ENCODE measurements at regions not wholly inside any gene's neighbourhood (a gene's known extent, or its start where the extent isn't known, plus 50 kb on each side); places are given as distances from the start of the nearest gene placed in this dataset.

DNA sequence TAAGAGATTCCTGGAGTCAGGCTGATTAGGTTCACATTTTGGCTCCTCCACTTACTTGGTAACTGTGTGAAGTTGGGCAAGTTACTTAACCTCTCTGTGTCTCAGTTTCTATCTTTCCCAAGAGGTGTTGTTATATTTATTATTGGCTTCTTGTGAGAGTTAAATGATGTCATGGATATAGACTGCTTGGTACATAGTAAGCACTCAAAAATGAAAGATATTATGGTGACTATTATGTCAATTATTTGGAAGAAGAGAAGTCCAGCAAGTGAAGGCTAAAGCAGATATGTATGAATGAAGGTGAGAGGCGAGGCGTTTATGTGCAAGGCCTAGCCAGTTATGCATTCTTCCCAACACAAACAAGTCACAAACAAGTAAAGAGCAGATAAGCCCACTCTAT, 417.4 kb downstream of the TSN start:
- no peaks in the 10 kb centered on the region for H3K36me3 ChIP-seq (ENCODE audit: control insufficient read depth in 2 of 4, insufficient read depth in 4 of 4, low read length in 3 of 4)
- no peak overlapping the region for H2BK20ac ChIP-seq (ENCODE audit: low read length)
- no peaks in the 10 kb centered on the region for H3K4me1 ChIP-seq (replicated peaks in 1 of 4; ENCODE audit: control insufficient read depth in 3 of 4, insufficient read depth in 4 of 4, low read length in 3 of 4)
- DNase-seq (ENCODE audit: low read depth in 1 of 2, low spot score in 2 of 2) (no peak), FAIRE-seq (no peak)
- H3K14ac ChIP-seq (ENCODE audit: insufficient read length): no peak overlapping the region
- H3K4ac ChIP-seq (replicated peaks; ENCODE audit: insufficient read length, low read depth, low read length): no peak overlapping the region
- no peak overlapping the region; a peak in 1 of 7 replicates for H3K9ac ChIP-seq (replicated peaks in 1 of 4; ENCODE audit: extremely low read depth in 1 of 4, low read depth in 3 of 4, low read length in 3 of 4)
- CTCF ChIA-PET (ENCODE audit: partially characterized antibody): interaction anchor here (1.0 kb wide), 1 partner anchor 19 kb away, joined by 4 read pairs; no protein-coding TSS in a partner anchor
- no peak overlapping the region for H4K5ac ChIP-seq (ENCODE audit: insufficient read length, low read depth, low read length)
- no peak overlapping the region for H3K27ac ChIP-seq (ENCODE audit: low read depth, low read length)
- H3K56ac ChIP-seq (replicated peaks; ENCODE audit: insufficient read length, low read depth, low read length): no peak overlapping the region
- H3K9me3 ChIP-seq (ENCODE audit: insufficient read depth in 2 of 2, low read depth in 1 of 2, low read length in 1 of 2): no peaks in the 10 kb centered on the region
- 80% methylated on average over 2 of the region's 2 CpGs; no CpG with 5 or more reads in 1 of the 2 experiments for WGBS, 2 experiments (ENCODE audit: extremely low coverage in 1 of 2, insufficient coverage in 1 of 2, insufficient read length in 1 of 2, insufficient replicate concordance in 2 of 2, low coverage in 1 of 2, low lambda C conversion rate in 2 of 2, missing lambda C conversion rate in 1 of 2)
- H3K79me2 ChIP-seq (ENCODE audit: control insufficient read depth in 1 of 2, insufficient read depth in 2 of 2, low read length in 2 of 2): no peaks in the 10 kb centered on the region
- no peaks in the 10 kb centered on the region for H3K27me3 ChIP-seq (replicated peaks in 1 of 4; ENCODE audit: control insufficient read depth in 3 of 4, extremely low read depth in 1 of 4, insufficient read depth in 3 of 4, low read length in 3 of 4)
- no peaks in the 10 kb centered on the region for H4K20me1 ChIP-seq (replicated peaks in 1 of 2; ENCODE audit: control insufficient read depth in 1 of 2, insufficient read depth in 2 of 2, low read length in 2 of 2)
- H3K18ac ChIP-seq (ENCODE audit: extremely low read depth, low read length): no peak overlapping the region
- H4K8ac ChIP-seq (ENCODE audit: extremely low read depth, insufficient read depth, low read length): no peak overlapping the region
- no peak overlapping the region for H2BK120ac ChIP-seq (replicated peaks; ENCODE audit: low read depth, low read length)
- H2BK15ac ChIP-seq (ENCODE audit: low read length): no peak overlapping the region
- no peaks in the 10 kb centered on the region for H3K23me2 ChIP-seq (ENCODE audit: low read depth, low read length)
- H4K91ac ChIP-seq (replicated peaks; ENCODE audit: insufficient read length, low read length): no peak overlapping the region
- H3K4me2 ChIP-seq (ENCODE audit: insufficient read depth in 1 of 2, low read depth in 2 of 2, low read length in 2 of 2): no peak overlapping the region
- H3K4me3 ChIP-seq (ENCODE audit: extremely low read depth in 1 of 4, insufficient read depth in 2 of 4, low read depth in 3 of 4, low read length in 4 of 4): no peak overlapping the region
- H2AK5ac ChIP-seq (ENCODE audit: low read depth, low read length): no peak overlapping the region
- no peaks in the 10 kb centered on the region for H3K79me1 ChIP-seq (ENCODE audit: low read depth, low read length)
- no peak overlapping the region for H2AFZ ChIP-seq (ENCODE audit: low read length)
- POLR2A ChIA-PET (ENCODE audit: partially characterized antibody): no interaction called here
- H3K23ac ChIP-seq (ENCODE audit: insufficient read length): no peak overlapping the region
- H2BK5ac ChIP-seq (ENCODE audit: low read depth, low read length): no peak overlapping the region
- H2BK12ac ChIP-seq (ENCODE audit: low read depth, low read length): no peak overlapping the region
- no peak for TF ChIP-seq MAX (IDR thresholded peaks at IDR 0.05)
- TF ChIP-seq POLR2AphosphoS5 (IDR thresholded peaks at IDR 0.05; ENCODE audit: low read depth, low read length): no peak
